ENCODE measurements at regions not wholly inside any gene's neighbourhood (a gene's known extent, or its start where the extent isn't known, plus 50 kb on each side); places are given as distances from the start of the nearest gene placed in this dataset.
"Not testable (repeated sequence)": the region's sequence is repeated elsewhere in the genome, so short reads cannot be mapped to it uniquely, and the experiment has no call there.

DNA sequence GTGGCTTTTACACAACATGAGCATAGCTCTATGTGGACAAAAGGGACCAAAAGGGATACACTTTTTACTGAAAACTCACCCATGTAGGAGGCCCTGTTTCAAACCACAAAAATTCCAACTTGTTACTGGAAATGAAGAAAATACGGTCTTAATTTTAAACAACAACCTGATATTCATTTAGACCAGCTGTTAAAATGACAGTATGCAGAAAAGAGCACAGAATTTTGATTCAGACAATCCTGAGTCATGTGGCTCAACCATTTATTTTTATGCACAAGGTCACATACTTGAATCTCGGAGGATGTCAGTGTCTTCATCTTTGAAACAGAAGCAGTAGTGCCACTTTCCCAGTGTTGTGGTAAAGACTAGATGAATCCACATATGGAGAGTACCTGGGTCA, 426.5 kb upstream of the NFE2L3 start:
- no peak for DNase-seq

DNA sequence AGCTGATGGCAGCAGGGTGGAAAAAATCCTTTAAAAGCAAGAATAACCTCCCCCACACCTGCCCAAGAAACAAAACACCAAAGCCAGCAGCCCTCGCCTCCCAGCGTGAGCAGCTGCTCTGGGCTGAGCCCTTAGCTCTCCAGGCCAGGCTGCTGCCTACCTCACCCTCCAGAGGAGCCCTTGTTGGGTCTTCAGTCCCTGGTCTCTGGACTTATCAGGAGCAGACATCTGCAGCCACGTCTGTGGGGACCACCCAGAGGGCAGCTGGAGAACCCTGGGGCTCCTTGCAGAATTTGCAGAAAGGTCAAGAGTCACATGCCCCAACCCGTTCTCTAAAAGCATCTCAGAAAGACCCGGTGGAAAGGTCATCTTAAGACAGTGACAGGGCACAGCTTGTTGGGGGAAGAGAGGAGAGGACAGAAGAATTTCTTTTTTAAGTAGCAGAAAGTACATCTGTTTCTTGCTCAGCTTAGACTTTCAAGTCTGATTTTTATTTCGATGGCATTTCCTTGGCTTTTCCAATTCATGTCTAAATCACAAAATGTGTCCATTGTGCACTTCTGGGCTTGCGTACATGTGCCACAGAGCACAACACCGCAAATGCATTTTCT, 425.7 kb upstream of the NFE2L3 start:
- no peak for DNase-seq

DNA sequence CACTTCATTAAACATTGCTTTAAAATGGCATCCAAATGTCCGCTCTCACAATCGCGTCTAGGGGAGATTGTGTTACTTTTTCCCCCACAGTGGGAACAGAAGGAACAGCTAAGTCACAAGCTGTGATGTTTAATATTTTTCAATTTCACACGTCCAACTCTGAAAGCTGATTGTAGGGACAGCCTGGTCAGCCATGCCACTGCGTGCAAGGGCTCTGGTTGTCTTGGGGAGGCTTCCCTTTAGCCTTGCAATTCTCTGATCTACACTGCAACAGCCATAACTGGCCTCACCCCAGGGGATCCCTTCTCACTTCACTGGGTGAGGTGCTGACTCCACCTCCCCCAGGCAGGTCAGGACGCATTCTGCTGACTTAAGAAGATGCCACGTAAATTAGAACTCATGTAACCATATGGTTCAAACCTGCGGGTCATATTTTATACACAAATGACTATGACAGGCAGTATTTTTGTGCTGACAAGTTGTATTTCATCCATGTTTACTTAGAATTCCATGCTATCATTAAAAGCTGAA, 425.2 kb upstream of the NFE2L3 start:
- DNase-seq = no peak

DNA sequence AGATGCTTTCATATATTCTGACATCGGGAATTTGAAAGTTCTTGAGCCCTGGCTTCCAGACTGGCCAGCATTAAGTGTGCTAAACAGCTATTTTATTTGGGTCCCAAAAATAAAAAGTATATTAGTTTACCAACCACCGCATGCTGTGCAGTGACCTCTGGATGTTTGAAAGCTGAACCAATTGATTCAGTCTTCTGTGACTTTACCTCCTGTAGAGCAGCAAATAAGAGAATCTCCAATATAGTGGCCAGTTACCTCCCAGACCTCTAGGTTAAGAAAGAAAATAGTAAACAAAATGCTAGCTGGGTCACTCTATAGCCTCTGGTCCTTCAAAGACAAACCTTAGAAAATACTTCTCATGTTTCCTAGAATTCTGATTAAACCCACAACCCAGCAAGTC, 424.6 kb upstream of the NFE2L3 start:
- DNase-seq = no peak

DNA sequence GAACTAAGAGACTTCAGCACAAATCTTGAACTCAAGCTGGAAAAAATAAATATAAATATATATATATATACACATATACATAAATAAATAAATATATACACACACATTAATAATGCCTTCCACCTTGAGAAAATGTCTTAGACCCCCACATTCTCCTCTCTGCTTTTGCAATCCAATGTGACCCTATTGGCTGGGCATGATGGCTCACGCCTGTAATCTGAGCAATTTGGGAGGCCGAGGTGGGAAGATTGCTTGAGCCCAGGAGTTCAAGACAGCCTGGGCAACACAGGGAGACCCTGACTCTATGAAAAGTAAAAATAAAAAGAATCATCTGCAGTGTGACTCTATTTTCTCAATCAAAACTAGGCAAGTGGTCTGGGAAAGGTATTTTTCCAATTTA, 424.1 kb upstream of the NFE2L3 start:
- DNase-seq = no peak

- no peak for DNase-seq
These were observed 420.7 kb upstream of the NFE2L3 start for GRCh38 chr7:25731068-25731845.

DNA sequence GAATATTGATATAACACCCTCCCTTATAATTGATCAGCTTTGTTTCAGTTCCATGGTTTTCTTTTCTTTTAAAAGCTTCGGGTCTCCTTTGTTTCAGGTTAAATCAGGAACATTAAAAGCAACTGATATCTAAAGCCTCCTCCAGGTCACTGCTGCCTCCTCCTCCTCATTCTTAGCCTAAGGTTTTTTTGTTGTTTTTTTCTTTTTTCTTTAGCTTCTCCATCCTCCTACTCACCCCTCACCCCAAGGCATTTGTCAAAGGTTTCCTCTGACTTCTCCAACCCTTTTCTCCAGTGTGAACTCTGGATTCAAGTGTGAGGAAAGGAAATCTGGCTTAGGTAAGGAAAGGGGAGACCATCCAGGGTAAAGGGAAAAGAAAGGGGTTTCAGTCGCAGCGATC, 420.2 kb upstream of the NFE2L3 start:
- no peak for DNase-seq

- DNase-seq = no peak
These were observed 419.2 kb upstream of the NFE2L3 start for GRCh38 chr7:25732766-25733217.

DNA sequence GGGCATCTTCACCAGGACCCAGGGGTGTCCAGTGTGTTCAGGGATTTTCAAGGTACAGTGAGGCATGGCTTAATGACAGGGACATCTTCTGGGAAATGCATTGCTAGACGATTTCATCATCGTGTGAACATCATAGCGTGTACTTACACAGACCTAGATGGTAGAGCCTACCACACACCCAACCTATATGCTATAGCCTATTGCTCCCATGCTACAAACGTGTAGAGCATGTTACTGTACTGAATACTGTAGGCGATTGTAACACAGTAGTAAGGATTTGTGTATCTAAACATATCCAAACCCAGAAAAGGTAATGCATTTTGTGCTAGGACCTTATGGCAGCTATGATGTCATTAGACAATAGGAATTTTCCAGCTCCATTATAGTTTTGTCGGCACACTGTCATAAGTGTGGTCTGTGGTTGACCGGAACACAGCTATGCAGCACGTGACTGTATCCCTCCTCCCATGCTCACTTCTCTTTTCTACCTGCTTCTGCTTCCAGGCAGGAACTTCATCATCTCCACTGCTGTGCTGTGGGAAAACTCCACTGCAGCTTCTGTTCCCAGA, 416.2 kb upstream of the NFE2L3 start:
- DNase-seq = no peak

- no peak for DNase-seq
These were observed 413.5 kb upstream of the NFE2L3 start for GRCh38 chr7:25738528-25738927.

- DNase-seq = no peak
These were observed 412.9 kb upstream of the NFE2L3 start for GRCh38 chr7:25739143-25739542.

DNA sequence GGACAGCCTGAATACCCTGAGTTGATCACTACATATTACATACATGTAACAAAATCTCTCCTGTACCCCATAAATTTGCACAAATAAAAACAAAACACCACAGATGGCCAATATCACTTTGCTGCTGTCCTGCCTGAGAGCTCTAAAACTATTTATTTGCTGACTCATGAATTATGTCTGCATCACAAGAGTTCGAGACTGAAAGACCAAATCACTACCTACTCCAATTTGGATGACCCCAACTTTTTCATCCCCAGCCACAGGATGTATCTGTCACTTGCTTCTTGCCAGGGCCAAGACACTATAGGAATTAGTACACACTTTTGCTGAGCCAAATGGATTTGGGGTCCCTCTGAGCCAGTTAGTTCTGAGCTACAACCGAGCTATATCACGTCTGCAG, 409.7 kb upstream of the NFE2L3 start:
- no peak for DNase-seq

DNA sequence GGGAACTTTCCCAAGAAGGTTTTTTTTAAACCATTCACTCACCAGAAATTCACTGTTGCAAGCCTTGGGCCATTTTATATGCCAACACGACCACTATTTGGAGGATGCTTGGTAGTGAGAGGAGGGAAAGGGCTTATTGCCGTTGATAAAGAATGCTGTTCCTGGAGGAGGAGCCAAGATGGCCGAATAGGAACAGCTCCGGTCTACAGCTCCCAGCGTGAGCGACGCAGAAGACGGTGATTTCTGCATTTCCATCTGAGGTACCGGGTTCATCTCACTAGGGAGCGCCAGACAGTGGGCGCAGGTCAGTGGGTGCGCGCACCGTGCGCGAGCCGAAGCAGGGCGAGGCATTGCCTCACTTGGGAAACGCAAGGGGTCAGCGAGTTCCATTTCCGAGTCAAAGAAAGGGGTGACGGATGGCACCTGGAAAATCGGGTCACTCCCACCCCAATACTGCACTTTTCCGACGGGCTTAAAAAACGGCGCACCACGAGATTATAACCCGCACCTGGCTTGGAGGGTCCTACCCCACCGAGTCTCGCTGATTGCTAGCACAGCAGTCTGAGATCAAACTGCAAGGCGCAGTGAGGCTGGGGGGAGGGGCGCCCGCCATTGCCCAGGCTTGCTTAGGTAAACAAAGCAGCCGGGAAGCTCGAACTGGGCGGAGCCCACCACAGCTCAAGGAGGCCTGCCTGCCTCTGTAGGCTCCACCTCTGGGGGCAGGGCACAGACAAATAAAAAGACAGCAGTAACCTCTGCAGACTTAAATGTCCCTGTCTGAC, 408.1 kb upstream of the NFE2L3 start:
- DNase-seq = not testable (repeated sequence)

DNA sequence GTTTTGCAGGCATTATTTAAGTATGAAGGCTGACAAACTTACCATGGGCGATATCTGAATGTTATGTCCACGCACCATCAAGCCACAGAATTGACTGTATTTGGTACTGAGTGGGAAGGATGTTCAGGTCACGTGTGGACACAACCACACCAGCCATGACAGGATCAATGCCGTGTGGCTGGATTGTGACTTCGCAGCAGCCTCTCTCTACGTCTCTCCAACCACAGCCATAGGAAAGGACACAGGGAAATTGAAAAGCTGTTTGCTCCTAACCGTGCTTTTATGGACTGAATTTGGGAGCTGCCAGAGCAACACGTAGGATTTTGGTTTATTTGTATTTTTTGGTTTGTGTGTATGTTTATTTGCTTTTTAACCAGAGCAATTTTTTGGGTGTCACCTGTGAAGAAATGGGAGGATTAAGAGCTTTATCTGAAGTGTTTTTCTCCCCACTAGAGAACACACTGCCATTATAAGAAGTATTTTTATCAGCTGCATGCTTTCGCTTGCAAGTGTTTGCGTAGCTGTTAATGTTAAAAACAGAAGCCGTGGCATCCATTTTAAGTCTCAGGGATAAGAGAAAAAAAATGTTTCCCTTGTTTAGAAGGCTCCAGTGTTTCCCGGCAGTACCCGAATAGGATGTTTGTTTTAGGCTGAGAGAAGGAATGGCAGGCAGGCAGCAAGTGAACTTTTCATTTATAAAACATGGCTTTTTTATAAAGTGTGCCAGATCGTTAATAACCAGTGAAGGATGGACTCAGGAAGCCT, 401.1 kb upstream of the NFE2L3 start:
- DNase-seq = no peak

- no peak for DNase-seq
These were observed 399.8 kb upstream of the NFE2L3 start for GRCh38 chr7:25752154-25752553.

DNA sequence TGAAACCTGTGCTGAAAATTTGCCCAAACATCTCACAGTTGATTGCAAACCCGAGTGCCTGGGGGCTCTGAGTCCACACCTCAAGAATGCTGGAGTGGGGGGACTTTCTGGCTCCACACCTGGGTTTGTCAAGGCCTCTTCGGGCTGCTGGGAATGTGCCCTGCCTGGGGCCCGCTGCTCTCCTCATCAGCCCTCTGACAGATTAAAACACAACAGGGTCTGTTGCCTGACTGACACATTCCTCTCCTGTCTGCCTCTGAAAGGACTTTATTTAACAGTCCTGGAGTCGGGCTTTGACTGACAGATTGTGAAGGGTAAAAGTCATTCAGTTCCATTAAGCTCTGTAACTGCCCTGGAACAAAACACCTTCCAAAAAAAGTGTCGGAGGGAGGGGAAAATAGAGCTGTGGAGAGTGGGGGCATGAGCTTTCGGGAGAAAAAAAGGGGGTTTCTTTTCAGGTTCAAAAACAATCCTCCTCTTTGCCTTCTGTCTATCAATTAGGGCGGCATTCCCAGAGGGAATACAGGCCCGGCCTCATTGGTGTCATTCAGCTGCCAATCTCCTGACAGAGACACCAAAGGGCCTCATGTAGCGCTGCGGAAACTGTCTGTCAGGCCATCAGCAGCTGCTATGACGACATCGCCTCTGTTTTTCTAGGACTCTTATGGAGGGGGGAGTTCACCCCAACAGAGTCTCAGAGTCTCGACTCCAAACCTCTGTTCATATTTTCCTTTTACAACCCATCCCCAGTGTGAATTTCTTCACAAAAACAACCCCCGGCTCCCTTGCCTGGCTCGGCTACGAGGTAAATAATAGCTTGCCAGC, 398.8 kb upstream of the NFE2L3 start:
- DNase-seq = no peak

DNA sequence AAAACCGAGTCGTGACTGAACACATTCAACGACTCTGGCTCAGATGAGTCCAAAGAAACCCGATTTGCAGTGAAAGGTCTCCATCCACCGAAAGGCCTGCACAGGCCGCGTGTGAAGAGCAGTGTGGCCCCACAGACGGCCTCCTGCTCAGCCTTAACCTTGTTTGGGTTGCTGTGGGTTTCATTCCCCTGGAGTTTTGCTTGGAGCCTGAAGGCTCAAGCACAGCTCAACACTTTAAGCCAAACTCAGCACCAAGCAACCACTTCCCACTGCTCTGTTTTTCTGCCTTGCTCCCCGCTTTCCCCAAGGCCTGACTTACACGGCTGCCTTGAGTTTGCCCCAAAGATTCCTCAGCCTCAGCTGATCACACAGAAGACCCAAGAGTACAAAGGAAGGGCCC, 398.2 kb upstream of the NFE2L3 start:
- DNase-seq = no peak

DNA sequence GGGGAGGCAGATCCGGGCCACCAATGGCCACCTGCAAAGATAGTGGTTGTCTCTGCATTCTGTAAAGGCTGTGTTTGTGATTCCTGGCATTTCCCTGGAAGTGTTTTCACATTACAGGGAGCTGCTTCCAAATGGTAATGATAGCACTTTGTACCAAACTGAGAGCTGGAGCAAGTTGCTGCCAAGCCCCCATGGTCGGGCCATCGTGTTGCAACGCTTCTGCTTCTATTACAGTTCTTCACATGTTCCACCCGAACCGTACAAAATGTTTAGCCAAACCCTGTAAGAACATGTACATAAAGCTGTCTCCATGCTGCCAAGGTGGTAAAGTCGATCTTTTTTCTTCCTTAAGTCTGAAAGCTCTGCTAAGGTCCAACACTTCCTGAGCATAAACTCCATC, 397.7 kb upstream of the NFE2L3 start:
- DNase-seq = no peak

GRCh38 chr7:25754751-25755150, 397.2 kb upstream of the NFE2L3 start:
- no peak for DNase-seq

GRCh38 chr7:25756601-25757000, 395.4 kb upstream of the NFE2L3 start:
- no peak for DNase-seq

DNA sequence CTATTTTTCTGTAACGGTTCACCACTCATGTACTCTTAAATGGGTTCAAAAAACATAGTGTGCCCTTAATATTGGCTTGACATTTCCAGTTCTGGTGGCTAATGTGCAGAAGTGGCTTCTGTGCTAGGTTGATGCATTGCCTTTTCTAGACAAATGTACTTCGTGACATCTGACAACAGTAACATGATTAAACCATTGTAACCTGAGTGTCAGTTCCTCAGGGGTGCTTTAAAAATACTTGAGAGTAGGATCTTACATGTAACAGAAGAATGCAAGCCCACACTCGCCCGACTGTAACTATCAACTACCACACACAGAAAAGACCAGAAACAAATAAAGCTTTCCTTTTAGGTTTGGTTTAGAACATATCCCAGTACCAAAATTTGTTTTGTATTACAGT, 393.4 kb upstream of the NFE2L3 start:
- DNase-seq = no peak

DNA sequence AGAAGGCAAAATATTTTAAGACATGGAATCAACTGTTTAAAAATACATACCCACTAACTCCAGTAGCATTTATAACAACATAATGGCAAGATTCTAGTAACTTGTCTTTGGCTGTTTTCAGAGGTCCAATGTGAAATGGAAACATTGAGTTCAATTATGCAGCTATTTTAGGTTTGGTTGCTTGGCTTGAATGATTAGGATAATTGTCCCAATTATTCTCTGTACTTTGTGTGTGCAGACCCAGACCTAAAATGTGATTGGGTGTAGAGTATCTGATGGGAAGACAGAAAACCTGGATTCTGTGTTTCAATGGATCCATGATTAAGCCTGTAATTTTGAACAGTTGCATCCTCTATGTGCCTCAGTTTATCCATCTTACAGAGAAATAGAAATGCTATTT, 392.7 kb upstream of the NFE2L3 start:
- DNase-seq = no peak

Measured in 8988T (cell line).